ENCODE measurements at regions not wholly inside any gene's neighbourhood (a gene's known extent, or its start where the extent isn't known, plus 50 kb on each side); places are given as distances from the start of the nearest gene placed in this dataset.

DNA sequence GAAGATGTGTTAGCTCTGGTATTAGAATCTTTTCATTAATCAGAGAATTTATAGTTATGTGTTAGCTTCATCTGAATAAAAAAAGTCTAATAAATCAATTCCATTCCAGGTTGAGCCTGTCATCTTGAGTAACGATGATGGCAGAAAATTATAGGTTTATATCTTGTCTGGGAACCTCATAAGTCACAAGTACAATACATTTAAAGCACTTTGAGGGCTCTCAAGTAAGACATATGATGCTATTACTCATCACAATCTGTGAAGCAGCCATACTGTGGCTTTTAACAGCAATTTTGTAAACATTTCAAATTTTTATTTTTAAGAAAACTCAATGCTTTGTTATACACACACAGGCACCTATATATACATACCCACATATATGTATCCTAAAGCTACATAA lies 484.1 kb upstream of the VRK2 start:
- intact Hi-C loops (cut with DNase I), result no loop called here
- ATAC-seq (no peak), DNase-seq (no peak)

DNA sequence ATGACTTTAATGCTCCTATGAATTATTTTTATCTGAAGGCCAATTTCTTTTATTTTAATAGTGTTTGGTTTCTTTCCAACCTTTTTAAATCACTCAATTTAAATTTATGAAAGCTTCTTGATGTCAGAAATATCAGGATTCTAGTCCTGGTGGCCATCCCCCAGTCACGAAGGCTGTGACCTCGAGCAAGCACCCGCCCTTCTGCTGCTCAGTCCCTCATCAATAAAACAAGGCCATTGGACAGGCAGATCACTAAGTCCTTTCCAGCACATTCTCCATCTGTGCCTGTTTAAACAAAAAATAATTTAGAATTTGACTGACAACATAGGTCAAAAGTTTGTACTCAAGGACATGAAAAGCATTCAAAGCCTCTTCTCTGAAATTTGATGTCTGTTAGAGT lies 483.6 kb upstream of the VRK2 start:
- intact Hi-C loops (cut with DNase I), result no loop called here
- DNase-seq (no peak), ATAC-seq (no peak)

DNA sequence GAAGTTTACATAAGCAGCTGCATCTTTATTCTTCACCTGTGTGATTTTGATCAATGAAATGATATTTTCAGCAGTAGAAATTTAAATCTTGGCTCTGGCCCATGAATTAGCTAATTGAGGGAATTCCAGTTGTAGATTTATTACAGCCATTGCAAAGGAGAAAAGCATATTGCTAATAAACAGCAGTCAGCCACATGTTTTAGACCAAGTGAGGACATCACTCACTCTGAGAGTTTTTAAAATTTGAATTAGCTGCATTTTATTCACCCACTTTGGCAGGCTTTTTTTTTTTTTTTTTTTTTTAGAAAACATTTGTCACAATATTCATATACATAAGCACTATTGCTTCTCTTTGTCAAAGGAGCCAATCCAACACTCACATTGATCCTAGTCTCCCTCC lies 479.4 kb upstream of the VRK2 start:
- no peak for DNase-seq
- intact Hi-C loops (cut with DNase I), result no loop called here
- ATAC-seq, result no peak

DNA sequence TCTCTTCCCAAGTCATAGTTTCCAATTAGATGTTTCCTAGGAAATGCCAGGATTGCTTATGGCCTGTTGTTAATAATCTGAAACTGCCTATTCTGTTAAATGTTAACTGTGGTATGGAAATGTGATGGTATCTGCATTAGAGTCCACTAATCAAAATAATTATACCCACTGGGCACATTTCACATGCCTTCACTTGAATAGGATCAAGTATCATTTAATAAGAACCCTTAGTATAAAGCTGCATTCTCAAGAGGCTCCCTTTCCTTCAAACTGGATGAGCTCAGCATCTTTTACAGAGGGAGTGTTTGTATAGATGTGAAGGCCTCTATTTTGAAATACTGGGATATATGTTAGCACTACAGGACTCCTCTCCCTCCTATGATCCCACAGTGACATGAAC lies 477.2 kb upstream of the VRK2 start:
- DNase-seq, result no peak
- intact Hi-C loops (cut with DNase I), result no loop called here
- ATAC-seq, result no peak

DNA sequence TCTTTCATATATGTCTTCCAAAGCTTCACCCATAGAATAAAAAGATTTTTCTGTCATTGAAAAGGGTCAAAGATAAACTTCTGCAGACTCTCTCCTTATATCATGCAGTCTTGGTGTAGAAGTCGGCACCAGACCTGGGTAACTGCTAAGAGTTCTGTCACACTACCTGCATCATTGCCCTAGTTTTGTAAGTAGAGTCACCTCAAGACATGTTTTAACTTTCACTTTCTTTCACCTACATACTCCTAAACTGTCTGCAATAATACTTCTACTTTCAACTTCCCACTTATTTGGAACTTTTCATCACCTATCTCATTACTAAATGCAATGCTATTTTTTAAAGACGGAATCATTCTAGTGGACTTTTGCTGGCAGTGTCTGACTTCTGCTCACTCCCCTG lies 475.6 kb upstream of the VRK2 start:
- intact Hi-C loops (cut with DNase I), result no loop called here
- DNase-seq (no peak), ATAC-seq (no peak)

DNA sequence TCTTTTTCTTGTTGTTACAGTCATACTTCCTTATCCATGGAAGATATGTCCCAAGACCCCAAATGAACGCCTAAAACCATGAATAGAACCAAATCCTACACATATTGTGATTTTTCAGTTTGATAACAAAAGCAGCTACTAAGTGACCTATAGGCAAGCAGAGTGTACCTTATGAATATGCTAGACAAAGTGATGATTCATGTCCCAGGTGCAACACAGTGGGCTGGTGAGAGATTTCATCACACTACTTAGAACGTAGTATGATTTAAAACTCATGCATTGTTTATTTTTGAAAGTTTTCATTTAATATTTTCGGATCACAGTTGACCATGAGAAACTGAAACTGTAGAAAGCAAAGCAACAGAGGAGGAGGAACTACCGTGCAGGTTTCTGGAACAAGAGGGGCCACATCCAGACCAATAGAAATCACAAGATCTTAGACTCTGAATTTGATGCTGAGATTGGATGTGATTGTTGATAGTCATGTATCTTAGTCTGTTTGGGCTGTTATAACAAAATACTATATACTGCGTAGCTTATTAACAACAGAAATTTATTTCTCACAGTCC lies 470.8 kb upstream of the VRK2 start:
- no peak for DNase-seq
- intact Hi-C loops (cut with DNase I), result no loop called here
- ATAC-seq, result no peak

DNA sequence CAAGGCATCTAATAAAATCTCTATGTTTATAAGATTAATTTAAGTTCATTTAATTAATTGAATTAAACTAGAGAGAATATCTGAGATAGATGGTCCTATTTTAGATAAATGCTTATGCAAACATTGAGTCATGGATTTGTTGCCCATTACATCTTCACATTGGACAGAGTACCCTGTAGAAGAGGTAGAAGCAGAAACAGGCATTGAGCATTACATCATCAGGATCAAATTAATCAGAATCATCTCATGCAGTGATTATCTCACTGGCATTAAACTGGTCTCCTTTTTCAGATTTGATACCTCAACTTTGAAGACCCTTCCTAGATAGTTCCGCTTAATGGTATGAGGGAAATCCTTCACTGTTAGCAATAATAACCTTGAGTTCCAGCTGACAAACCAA lies 469.6 kb upstream of the VRK2 start:
- ATAC-seq, result no peak

DNA sequence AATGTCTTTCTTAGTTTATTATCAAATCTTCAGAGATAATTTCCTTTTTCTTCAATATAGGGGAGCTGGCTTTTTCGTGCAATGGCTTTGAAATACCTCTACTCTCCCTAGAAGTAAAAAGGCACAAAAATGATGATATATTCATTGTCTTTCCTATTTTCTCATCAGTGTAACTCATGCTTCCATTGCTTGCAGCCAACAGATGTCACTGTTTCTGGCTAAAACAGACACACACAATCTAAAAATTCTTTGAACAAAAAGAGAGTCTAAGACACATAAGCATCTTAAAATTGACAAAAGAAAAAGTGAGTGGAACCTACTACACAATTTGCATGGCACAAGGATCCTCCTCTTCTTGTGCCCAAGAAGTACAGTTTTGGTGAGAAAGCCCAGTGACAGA lies 448.7 kb upstream of the VRK2 start:
- DNase-seq (no peak), ATAC-seq (no peak)
- intact Hi-C loops (cut with DNase I), result no loop called here

More for the DNA sequence above, 469.6 kb upstream of the VRK2 start:
- intact Hi-C loops (cut with DNase I), result no loop called here
- no peak for DNase-seq

DNA sequence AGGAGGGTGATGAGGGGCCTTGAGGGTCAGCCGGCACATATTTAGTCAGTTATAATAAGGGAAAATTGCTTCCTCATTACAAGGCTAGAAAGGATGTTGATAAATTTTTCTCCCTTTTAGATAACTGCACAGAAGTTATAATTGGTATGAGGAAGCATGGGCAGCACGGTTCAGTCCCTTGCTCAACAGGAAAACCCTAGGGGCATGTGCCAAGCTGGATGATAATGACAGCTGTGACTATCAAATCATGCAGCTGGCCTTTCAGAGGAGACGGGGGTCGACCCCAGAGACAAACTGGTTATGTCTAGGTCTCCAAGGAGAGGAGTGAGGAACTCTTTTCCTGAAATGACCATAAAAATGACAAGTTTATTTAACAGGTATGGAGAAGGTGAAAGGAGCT lies 448.1 kb upstream of the VRK2 start:
- no peak for DNase-seq
- intact Hi-C loops (cut with DNase I), result no loop called here
- ATAC-seq, result no peak

DNA sequence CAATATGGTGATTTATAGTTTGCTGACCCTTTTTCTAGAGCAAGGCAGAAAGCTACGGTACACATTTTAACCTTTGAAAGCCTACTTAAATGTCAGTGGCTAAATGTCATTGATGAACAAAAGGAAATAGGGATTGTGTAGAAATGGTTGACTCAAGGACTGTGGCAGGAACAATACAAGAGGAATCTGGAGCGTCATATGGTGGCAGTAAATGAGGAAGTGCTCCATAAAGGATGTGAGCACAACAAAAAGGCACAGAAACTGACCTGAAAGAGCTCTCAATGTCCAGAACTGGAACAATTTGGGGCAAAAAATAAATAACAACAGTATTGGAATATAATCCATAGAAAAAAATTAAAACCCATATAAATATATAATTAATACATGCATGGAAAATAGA lies 443.9 kb upstream of the VRK2 start:
- ATAC-seq, result no peak
- no peak for DNase-seq
- intact Hi-C loops (cut with DNase I), result no loop called here

DNA sequence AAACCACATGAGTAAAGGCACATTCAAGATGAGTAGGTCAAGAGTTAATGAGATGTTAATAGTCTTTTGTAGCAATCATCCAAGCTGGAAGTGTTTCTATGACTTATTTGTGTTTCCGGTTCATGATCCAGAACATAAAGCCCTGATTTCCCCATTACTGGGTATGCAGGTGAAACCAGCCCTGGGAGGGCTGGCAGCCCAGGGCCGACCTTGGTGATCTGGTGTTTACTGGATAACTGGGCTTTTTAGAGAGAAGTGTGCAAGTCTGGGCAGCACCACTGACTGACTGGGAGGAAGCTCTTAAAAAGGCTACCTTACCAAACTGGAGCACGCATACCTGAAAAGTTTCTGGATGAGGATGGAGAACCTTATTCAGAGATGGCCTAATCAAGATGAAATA lies 431.6 kb upstream of the VRK2 start:
- intact Hi-C loops (cut with DNase I), result no loop called here
- no peak for DNase-seq
- no peak for ATAC-seq

DNA sequence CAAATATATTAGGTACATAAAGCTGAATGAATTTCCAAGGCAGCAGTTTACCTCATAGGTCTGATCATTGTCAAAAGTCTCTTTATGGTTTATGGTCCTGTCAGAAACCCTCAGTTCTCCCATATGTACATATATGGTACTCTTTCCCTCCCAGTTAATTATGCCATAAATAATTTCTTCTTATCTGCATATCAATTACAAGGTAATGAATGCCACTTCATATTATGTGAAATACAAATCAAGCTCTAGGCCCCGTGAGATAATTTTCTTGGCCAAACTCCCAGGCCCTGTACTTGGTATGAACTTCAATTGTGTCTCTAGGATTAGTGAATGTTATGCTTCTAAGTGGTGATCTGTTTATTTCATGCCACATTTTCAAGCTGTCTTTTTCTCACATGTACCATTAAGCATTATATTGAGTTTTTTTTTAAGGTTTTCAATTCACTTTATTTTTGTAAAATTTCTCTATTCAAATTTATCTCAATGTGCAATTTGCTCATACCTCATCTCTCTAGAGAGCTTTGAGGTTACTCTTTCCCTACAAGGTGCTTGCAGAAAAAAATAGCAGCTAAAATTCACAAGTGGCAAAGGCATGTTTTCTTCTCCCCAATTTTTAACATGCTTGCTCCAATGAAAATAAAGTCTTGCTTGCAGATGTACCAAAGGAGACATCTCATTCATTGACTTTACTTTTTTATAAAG lies 430.6 kb upstream of the VRK2 start:
- DNase-seq (no peak), ATAC-seq (no peak)
- intact Hi-C loops (cut with DNase I), result no loop called here

DNA sequence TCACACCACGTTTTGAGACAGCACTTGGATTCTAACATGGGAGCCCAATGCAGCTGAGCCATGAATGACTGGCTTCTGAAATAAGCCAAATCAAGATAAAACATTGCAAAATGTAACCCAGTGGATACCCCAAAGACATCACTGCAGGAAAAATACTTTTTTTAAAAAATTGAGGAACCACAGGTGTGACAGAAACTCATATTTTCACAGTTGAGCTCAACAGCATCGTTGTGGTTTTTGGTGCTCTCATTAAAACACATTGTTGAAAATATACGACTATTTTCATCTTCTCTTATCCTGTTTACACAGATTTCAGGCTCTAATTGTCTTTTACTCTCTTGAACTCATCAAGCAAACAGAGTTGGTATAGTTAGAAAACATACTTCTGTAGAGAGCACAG lies 429.3 kb upstream of the VRK2 start:
- intact Hi-C loops (cut with DNase I), result no loop called here
- ATAC-seq (no peak), DNase-seq (no peak)

DNA sequence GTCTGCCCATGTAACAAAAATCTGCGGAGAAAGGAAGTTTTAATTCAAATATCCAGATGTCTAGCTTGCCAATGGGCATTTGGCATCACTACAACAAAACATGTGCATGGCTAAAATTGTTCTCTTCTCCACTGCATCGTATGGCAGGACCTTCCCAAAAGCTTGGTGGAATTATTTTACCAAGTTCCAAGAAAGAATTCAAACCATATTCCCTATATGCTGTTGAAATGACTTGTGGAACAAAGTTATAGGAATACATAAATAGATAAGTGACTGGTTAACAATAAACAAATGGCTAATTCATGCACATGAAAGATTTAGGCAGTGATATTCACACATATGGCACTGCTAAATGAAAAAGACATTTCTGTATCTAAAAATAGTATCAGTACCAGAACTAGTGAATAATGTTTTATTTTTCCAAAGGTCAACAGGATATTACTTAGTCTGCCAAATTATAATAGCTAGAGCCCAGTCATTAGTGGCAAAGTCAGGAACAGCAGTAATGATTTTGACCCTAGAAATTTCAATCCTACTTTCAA lies 425.4 kb upstream of the VRK2 start:
- DNase-seq (no peak), ATAC-seq (no peak)
- intact Hi-C loops (cut with DNase I), result no loop called here

DNA sequence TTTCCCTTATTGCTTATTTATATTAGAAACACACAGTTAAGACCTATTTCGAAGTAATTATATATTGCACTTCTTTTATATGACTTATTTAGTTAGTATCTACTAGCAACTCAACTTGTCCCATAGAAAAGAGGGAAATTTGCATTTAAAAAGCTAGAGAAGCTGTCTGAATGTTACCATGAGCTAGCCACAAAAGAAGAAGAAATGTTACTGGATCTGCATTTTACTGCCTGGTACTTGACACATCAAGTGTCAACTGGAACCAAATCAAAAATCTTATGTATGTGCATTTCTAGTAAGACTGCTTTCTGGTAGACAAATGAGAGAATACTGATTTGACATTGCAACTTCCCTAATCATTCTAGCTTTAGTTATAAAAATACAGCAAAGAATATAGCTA lies 424.6 kb upstream of the VRK2 start:
- no peak for ATAC-seq
- intact Hi-C loops (cut with DNase I), result no loop called here

DNA sequence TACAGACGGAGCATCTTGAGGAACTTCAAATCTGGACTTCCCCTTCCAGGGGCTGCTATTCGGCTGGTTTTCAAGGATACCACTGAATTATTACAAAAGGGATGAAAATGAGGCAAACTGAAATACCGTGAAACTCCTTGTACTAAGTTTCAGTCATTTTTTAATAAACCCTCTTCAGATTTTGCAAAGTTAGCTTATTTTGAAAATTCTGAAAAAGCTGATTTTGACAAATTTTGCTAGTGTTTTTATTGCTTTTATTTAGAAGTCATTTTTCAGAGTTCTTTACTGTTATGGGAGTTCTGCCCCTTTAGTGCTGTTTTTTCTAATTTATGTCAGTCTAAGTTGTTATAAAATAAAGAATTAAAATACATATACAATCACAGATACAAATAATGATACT lies 390.4 kb upstream of the VRK2 start:
- DNase-seq (no peak), ATAC-seq (no peak)
- intact Hi-C loops (cut with DNase I), result no loop called here

More for the DNA sequence above, 424.6 kb upstream of the VRK2 start:
- no peak for DNase-seq

DNA sequence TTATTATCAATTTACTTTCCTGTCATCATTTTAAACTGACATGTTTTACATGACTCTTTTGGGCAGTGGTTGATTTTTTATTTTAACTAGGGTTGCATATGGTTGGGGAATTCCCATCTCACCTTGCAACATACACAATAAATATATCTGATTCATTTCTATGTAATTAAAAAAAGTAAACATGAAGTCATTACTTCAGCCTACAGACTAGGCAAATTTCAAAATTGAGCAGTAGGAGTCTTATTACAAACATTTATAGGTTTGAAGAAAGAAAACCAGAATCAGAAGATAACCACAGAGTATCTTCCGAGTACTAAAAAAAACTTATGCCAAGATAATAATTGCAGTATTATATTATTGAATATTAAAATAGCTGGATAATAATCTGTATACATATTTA lies 377.0 kb upstream of the VRK2 start:
- intact Hi-C loops (cut with DNase I), result no loop called here
- ATAC-seq, result no peak
- no peak for DNase-seq

DNA sequence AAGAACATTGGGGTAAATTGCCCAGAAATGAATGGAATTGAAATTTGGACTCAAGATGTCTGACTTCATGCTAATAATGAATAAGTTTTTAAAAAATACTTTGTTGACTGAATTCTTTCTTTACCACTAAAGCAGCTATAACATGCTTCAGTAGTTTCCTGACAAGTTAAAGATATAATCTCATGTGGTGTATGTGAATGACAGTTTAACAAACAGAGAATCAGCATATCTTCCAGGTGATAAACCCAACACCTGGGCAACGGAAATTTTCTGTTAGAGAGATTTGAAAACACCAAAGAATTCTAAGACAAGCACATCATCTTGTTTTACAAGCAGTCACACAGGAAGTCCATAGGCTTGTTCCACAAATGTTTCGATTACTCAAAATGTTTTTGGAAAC lies 372.6 kb upstream of the VRK2 start:
- DNase-seq (no peak), ATAC-seq (no peak)
- intact Hi-C loops (cut with DNase I), result no loop called here

DNA sequence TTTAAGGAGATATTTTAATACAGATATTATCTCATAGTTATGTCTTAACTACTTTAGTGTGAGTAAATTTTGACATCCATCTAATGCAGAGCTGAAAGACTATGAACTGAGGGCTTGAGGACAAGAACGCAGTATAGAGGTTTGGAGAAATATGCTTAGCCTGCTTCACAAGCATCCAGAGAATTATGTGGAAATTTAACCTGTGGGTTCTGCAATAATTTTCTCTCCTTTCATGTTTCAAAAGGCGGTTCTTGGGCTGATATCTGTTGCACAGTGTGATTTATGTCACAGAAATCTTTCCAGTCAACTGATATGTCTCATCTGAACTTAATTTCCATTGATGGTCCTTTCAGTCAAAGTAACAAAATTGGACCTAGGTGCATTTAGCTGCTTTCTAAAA lies 371.9 kb upstream of the VRK2 start:
- intact Hi-C loops (cut with DNase I), result no loop called here
- ATAC-seq, result no peak

DNA sequence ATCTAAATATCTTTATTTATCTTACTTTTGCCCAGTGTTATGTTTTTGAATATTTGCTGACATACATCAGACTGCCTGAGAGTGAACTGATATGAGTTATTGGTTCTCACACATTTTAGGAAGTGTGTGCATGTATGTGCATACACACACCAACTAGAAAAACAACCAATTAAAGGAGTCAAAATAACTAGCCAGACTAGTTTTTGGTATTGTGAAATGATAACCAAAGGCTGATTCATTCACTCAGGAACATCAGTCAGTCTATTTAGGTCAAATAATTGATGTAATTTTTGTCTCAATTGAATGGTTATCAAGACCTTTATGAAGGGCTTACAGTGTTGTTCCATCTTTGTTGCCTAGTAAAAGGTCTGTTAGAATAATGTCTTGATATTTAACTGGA lies 369.3 kb upstream of the VRK2 start:
- DNase-seq (no peak), ATAC-seq (no peak)
- intact Hi-C loops (cut with DNase I), result no loop called here

More for the DNA sequence above, 371.9 kb upstream of the VRK2 start:
- no peak for DNase-seq

DNA sequence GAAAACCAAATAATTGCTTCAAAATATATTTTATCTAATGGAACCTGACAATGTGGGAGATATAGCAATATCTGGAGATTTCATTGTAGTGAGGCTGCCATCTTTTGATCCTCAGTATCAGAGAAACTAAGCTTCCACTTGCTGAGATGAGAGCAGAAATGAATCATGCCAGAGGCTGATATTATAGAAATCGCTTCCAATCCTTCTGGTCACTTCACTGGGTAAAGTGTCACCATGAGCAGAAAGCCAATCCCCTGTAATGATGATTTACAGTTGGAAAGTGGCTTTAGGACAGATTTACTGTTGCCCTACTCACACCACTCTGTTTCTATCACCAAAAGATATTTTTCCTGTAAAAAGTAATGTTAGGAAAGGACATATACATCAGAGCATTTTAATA lies 365.0 kb upstream of the VRK2 start:
- intact Hi-C loops (cut with DNase I), result no loop called here
- no peak for ATAC-seq
- DNase-seq, result no peak

Data from left cardiac atrium (tissue), 4 donors.